Body of pancreas (tissue), 4 donors: ENCODE measurements at regions not wholly inside any gene's neighbourhood (a gene's known extent, or its start where the extent isn't known, plus 50 kb on each side); places are given as distances from the start of the nearest gene placed in this dataset.

Source experiments
- ATAC-seq: fragments of 150-250 bp; one replicate; pipeline ENCODE4 v1.9.1; 2016
- DNase-seq, 4 donors: peaks; one replicate each; pipeline ENCODE4 v3.0.0-alpha.2; 2019
- H3K27ac ChIP-seq, 4 donors: fragments of 200-600 bp; sonication (generic); 1 replicate in 3 of 4; 2 replicates in 1 of 4; pipeline versions ENCODE4 v1.5.1 to v1.6.1; 2016 to 2019; ENCODE audit warnings: mild to moderate bottlenecking in 1 of 4, mixed read lengths in 1 of 4, moderate library complexity in 1 of 4
- H3K27me3 ChIP-seq, 2 donors: fragments of 200-600 bp; sonication (generic); one replicate each; pipeline ENCODE4 v1.6.0; 2016; ENCODE audit warnings: mild to moderate bottlenecking in 1 of 2
- H3K36me3 ChIP-seq, 2 donors: fragments of 200-600 bp; sonication (generic); replicated peaks in 1 of 2; 2 replicates each; pipeline ENCODE4 v1.5.1; 2016; ENCODE audit warnings: low read depth in 2 of 2; ENCODE audit not compliant: insufficient read depth in 1 of 2
- H3K4me1 ChIP-seq: fragments of 200-600 bp; sonication (generic); one replicate; pipeline ENCODE4 v1.6.0; 2016
- H3K4me3 ChIP-seq, 2 donors: fragments of 200-600 bp; sonication (generic); 1 replicate in 1 of 2; 2 replicates in 1 of 2; pipeline ENCODE4 v1.5.1; 2016 to 2019
- H3K9me3 ChIP-seq, 3 donors: fragments of 200-600 bp; sonication (generic); 1 replicate in 2 of 3; 2 replicates in 1 of 3; pipeline ENCODE4 v1.5.1; 2016
- POLR2A ChIP-seq, 3 donors: fragments of 450-650 bp; IDR thresholded peaks; one replicate each; pipeline ENCODE4 v1.6.1; 2016; ENCODE audit warnings: antibody characterized with exemption in 3 of 3, mild to moderate bottlenecking in 2 of 3
- WGBS, 2 donors: methylation state at CpG; one replicate each; pipeline ENCODE4 v1.1.5; 2017; 5-methylcytosine and 5-hydroxymethylcytosine counted together
- intact Hi-C: fragments of 100-400 bp; cut with DNase I; formaldehyde crosslinking; loops from one replicate; pipeline ENCODE4 v1.15.1; 2023
- TF ChIP-seq, protein P1 (sequence below), 7 experiments: fragments of 450-650 bp in 4 of 7; fragments of 200-600 bp in 3 of 7; sonication (generic) in 3 of 7; IDR thresholded peaks; one replicate each; pipeline ENCODE4 v1.5.1; 2016 to 2019; ENCODE audit warnings: antibody characterized with exemption in 7 of 7

GRCh38 chr1:242784084-242784483, 259.6 kb upstream of the PLD5 start:
- no peak for ATAC-seq
- TF ChIP-seq, protein P1, sequence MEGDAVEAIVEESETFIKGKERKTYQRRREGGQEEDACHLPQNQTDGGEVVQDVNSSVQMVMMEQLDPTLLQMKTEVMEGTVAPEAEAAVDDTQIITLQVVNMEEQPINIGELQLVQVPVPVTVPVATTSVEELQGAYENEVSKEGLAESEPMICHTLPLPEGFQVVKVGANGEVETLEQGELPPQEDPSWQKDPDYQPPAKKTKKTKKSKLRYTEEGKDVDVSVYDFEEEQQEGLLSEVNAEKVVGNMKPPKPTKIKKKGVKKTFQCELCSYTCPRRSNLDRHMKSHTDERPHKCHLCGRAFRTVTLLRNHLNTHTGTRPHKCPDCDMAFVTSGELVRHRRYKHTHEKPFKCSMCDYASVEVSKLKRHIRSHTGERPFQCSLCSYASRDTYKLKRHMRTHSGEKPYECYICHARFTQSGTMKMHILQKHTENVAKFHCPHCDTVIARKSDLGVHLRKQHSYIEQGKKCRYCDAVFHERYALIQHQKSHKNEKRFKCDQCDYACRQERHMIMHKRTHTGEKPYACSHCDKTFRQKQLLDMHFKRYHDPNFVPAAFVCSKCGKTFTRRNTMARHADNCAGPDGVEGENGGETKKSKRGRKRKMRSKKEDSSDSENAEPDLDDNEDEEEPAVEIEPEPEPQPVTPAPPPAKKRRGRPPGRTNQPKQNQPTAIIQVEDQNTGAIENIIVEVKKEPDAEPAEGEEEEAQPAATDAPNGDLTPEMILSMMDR (IDR thresholded peaks at IDR 0.05): no peak
- TF ChIP-seq POLR2A (IDR thresholded peaks at IDR 0.05): no peak
- no peaks in the 10 kb centered on the region for H3K36me3 ChIP-seq
- intact Hi-C loops: no loop called here
- DNase-seq: no peak
- H3K27me3 ChIP-seq: no peaks in the 10 kb centered on the region
- no peak overlapping the region for H3K27ac ChIP-seq
- no peak overlapping the region for H3K4me3 ChIP-seq
- no peaks in the 10 kb centered on the region for H3K9me3 ChIP-seq
- 26 to 54% methylated on average over 4 of the region's 4 CpGs for WGBS, 2 donors
- H3K4me1 ChIP-seq: no peaks in the 10 kb centered on the region

- Histone ChIP-seq H3K9me3 (no peaks in the 10 kb centered on the region), H3K27me3 (no peaks in the 10 kb centered on the region), H3K4me3 (no peak overlapping the region), H3K4me1 (no peaks in the 10 kb centered on the region), H3K27ac (no peak overlapping the region), H3K36me3 (no peaks in the 10 kb centered on the region)
- no peak for DNase-seq
- intact Hi-C loops: no loop called here
- no peak for ATAC-seq
- 86 to 90% methylated on average over 18 to 20 of the region's 20 CpGs for WGBS, 2 donors
- TF ChIP-seq POLR2A (IDR thresholded peaks at IDR 0.05): no peak
- TF ChIP-seq, protein P1 (IDR thresholded peaks at IDR 0.05): no peak
Measured at GRCh38 chr1:242774256-242774655, 249.8 kb upstream of the PLD5 start.

DNA sequence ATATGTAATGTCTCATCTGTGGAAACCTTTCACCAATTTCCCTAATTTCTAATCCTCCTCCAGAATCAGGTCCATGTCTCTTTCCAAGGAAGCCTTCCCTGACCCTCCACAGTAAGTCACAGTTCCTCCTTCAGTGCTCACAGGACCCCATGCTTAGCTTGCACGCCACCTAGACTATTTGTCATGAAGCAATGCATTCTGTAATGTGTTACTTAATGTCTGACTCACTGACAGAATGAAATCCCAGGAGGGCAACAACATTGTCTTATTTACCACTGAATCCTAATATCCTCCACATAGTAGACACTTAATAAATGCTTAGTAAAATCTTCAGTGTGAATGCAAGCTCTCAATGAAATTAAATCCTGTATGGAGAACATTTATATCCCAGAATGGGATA, 245.9 kb upstream of the PLD5 start:
- Histone ChIP-seq H3K36me3 (no peaks in the 10 kb centered on the region), H3K27ac (no peak overlapping the region), H3K9me3 (no peaks in the 10 kb centered on the region), H3K4me1 (no peaks in the 10 kb centered on the region), H3K4me3 (no peak overlapping the region), H3K27me3 (no peaks in the 10 kb centered on the region)
- DNase-seq (no peak), ATAC-seq (no peak)
- WGBS, 2 donors: 50 to 57% methylated on average over 1 of the region's 1 CpG
- intact Hi-C loops: no loop called here
- TF ChIP-seq, protein P1 (IDR thresholded peaks at IDR 0.05): no peak
- no peak for TF ChIP-seq POLR2A (IDR thresholded peaks at IDR 0.05)

DNA sequence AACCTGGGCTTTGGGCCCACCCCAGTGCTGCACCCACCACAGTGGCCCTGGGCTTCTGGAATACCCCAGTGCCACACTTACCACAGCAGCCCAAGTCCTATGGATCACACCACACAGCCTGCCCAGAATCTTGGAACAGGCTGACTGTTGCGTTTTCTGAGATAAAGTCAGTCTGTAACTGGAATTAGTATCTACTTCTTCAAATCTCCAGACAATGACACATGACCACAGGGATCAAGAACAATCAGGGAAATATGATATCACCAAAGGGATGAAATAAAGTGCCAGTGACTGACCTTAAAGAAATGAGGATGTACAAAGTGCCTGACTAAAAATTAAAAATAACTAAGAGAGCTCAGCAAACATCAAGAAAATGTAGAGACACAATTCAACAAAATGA, 239.7 kb upstream of the PLD5 start:
- TF ChIP-seq, protein P1 (IDR thresholded peaks at IDR 0.05): no peak
- no peak for TF ChIP-seq POLR2A (IDR thresholded peaks at IDR 0.05)
- no peaks in the 10 kb centered on the region for H3K27me3 ChIP-seq
- 59 to 69% methylated on average over 1 of the region's 1 CpG for WGBS, 2 donors
- H3K27ac ChIP-seq: no peak overlapping the region
- no peaks in the 10 kb centered on the region for H3K4me1 ChIP-seq
- DNase-seq (no peak), ATAC-seq (no peak)
- no peaks in the 10 kb centered on the region for H3K36me3 ChIP-seq
- intact Hi-C loops: no loop called here
- H3K9me3 ChIP-seq: no peaks in the 10 kb centered on the region
- no peak overlapping the region for H3K4me3 ChIP-seq

- Histone ChIP-seq H3K4me1 (no peaks in the 10 kb centered on the region), H3K36me3 (no peaks in the 10 kb centered on the region), H3K27me3 (no peaks in the 10 kb centered on the region), H3K4me3 (no peak overlapping the region), H3K9me3 (no peaks in the 10 kb centered on the region), H3K27ac (no peak overlapping the region)
- no peak for TF ChIP-seq POLR2A (IDR thresholded peaks at IDR 0.05)
- TF ChIP-seq, protein P1 (IDR thresholded peaks at IDR 0.05): no peak
- no peak for ATAC-seq
- DNase-seq: no peak
- intact Hi-C loops: no loop called here
- 49 to 61% methylated on average over 3 of the region's 3 CpGs for WGBS, 2 donors
Measured at GRCh38 chr1:242761556-242761955, 237.1 kb upstream of the PLD5 start.
